ENCODE measurements at regions not wholly inside any gene's neighbourhood (a gene's known extent, or its start where the extent isn't known, plus 50 kb on each side); places are given as distances from the start of the nearest gene placed in this dataset.

DNA sequence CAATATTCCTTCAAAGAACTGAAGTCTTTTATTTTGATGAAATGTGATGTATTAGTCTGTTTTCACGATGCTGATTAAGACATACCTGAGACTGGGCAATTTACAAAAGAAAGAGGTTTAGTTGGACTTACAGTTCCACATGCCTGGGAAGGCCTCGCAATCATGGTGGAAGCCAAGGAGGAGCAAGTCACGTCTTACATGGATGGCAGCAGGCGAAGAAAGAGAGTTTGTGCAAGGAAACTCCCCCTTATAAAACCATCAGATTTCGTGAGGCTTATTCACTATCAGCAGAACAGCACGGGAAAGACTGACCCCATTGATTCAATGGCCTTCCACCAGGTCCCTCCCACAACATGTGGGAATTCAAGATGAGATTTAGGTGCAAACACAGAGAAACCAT lies 750.3 kb upstream of the KCND2 start:
- peaks cover 2% of the 10 kb centered on the region; the same call in 2 of the 3 replicates for H3K9me3 ChIP-seq
- 4% methylated on average over 6 of the region's 6 CpGs for WGBS (ENCODE audit: missing lambda C conversion rate)
- no peaks in the 10 kb centered on the region for H3K4me1 ChIP-seq
- H3K4me3 ChIP-seq, result no peak overlapping the region
- ChIA-PET POLR2A (no interaction called here), CTCF (no interaction called here)
- ATAC-seq, result no peak
- no peak for TF ChIP-seq TFCP2L1 (CRISPR knock-in tag; IDR thresholded peaks at IDR 0.05)
- DNase-seq (ENCODE audit: low read depth in 1 of 2, low spot score in 1 of 2), result peak in 1 of 2 experiments; percentile 1
- H3K27ac ChIP-seq, result no peak overlapping the region
- FAIRE-seq, result no peak
- H3K4me2 ChIP-seq, result no peak overlapping the region

DNA sequence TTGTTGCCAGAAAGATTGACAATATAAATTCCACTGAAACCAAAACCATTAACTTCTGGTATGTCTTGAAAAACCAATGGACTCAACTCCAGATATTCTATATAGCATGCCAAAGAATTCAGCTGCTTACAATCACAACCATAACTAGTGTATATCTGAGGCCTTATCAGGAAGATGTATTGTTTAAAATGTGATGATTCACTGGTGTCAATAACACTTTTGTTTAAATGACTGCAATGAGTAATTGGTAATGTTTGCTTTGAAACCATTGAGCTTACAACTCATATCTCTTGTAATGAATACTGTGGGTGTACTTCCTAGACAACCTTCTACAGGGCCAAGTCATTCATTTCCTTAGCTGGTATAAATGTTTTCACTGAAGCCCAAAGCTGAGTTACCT lies 727.9 kb upstream of the KCND2 start:
- ChIA-PET POLR2A (no interaction called here), CTCF (no interaction called here)
- TF ChIP-seq, protein P1, sequence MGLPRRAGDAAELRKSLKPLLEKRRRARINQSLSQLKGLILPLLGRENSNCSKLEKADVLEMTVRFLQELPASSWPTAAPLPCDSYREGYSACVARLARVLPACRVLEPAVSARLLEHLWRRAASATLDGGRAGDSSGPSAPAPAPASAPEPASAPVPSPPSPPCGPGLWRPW (IDR thresholded peaks at IDR 0.05), result no peak
- TF ChIP-seq TFCP2L1 (CRISPR knock-in tag; IDR thresholded peaks at IDR 0.05) (no peak), ZFP36 (IDR thresholded peaks at IDR 0.05; ENCODE audit: borderline replicate concordance, partially characterized antibody) (no peak), FOSL2 (IDR thresholded peaks at IDR 0.05) (peak; percentile 70), FOSL2 (CRISPR knock-in tag; IDR thresholded peaks at IDR 0.05) (peak; percentile 84), NFE2L2 (conservative IDR thresholded peaks at IDR 0.05; ENCODE audit: low read length) (no peak), GATA3 (IDR thresholded peaks at IDR 0.05; ENCODE audit: borderline replicate concordance) (peak; percentile 94), RARB (CRISPR knock-in tag; IDR thresholded peaks at IDR 0.05) (no peak), CHD2 (IDR thresholded peaks at IDR 0.05; ENCODE audit: low read length, partially characterized antibody) (no peak), JUNB (IDR thresholded peaks at IDR 0.05) (peak; percentile 78)
- TF ChIP-seq, protein P2, sequence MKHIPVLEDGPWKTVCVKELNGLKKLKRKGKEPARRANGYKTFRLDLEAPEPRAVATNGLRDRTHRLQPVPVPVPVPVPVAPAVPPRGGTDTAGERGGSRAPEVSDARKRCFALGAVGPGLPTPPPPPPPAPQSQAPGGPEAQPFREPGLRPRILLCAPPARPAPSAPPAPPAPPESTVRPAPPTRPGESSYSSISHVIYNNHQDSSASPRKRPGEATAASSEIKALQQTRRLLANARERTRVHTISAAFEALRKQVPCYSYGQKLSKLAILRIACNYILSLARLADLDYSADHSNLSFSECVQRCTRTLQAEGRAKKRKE (CRISPR knock-in tag; IDR thresholded peaks at IDR 0.05; ENCODE audit: low read depth), result no peak
- peak; percentile 94 for FAIRE-seq
- H3K9me3 ChIP-seq, result no peaks in the 10 kb centered on the region
- H3K4me2 ChIP-seq, result peak overlapping the region; percentile 40
- ATAC-seq, result peak; percentile 71 to 89
- H3K4me3 ChIP-seq, result no peak overlapping the region
- no peak overlapping the region for H3K27ac ChIP-seq
- peaks cover 13% of the 10 kb centered on the region; the same call in 2 of the 3 replicates for H3K4me1 ChIP-seq
- peak in 1 of 2 experiments; percentile 66 for DNase-seq (ENCODE audit: low read depth in 1 of 2, low spot score in 1 of 2)

DNA sequence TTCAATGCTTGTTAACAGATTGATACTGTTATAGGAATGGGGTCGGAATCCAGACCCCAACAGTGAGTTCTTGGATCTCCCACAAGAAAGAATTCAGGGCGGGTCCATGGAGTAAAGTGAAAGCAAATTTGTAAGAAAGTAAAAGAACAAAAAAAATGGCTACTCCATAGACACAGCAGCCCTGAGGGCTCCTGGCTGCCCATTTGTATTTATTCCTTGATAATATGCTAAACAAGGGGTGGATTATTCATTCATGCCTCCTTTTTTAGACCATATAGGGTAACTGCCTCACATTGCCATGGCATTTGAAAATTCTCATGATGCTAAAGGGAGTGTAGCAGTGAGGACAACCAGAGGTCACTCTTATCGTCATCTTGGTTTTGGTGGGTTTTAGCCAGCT lies 717.2 kb upstream of the KCND2 start:
- no peak overlapping the region for H3K4me2 ChIP-seq
- TF ChIP-seq, protein P2 (CRISPR knock-in tag; IDR thresholded peaks at IDR 0.05; ENCODE audit: low read depth), result no peak
- TF ChIP-seq, protein P3, sequence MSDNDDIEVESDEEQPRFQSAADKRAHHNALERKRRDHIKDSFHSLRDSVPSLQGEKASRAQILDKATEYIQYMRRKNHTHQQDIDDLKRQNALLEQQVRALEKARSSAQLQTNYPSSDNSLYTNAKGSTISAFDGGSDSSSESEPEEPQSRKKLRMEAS (IDR thresholded peaks at IDR 0.05), result no peak
- no peak for TF ChIP-seq FOSB (CRISPR knock-in tag; IDR thresholded peaks at IDR 0.05)
- no peak for TF ChIP-seq RARB (CRISPR knock-in tag; IDR thresholded peaks at IDR 0.05)
- no peak for TF ChIP-seq RFX5 (IDR thresholded peaks at IDR 0.05)
- TF ChIP-seq POLR2AphosphoS2 (conservative IDR thresholded peaks at IDR 0.05; ENCODE audit: low read length), result no peak
- TF ChIP-seq CHD4 (IDR thresholded peaks at IDR 0.05; ENCODE audit: borderline replicate concordance), result no peak
- TF ChIP-seq FOSL2 (IDR thresholded peaks at IDR 0.05), result no peak
- no peak for TF ChIP-seq FOSL2 (CRISPR knock-in tag; IDR thresholded peaks at IDR 0.05)
- TF ChIP-seq, protein P4, sequence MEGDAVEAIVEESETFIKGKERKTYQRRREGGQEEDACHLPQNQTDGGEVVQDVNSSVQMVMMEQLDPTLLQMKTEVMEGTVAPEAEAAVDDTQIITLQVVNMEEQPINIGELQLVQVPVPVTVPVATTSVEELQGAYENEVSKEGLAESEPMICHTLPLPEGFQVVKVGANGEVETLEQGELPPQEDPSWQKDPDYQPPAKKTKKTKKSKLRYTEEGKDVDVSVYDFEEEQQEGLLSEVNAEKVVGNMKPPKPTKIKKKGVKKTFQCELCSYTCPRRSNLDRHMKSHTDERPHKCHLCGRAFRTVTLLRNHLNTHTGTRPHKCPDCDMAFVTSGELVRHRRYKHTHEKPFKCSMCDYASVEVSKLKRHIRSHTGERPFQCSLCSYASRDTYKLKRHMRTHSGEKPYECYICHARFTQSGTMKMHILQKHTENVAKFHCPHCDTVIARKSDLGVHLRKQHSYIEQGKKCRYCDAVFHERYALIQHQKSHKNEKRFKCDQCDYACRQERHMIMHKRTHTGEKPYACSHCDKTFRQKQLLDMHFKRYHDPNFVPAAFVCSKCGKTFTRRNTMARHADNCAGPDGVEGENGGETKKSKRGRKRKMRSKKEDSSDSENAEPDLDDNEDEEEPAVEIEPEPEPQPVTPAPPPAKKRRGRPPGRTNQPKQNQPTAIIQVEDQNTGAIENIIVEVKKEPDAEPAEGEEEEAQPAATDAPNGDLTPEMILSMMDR (IDR thresholded peaks at IDR 0.05), result no peak
- TF ChIP-seq HEYL (CRISPR knock-in tag; IDR thresholded peaks at IDR 0.05), result no peak
- no peak for TF ChIP-seq SMC3 (IDR thresholded peaks at IDR 0.05)
- ChIA-PET POLR2A (no interaction called here), CTCF (no interaction called here)
- H3K9me3 ChIP-seq, result no peaks in the 10 kb centered on the region
- H3K4me1 ChIP-seq, result no peaks in the 10 kb centered on the region
- ATAC-seq (no peak), DNase-seq (ENCODE audit: low read depth in 1 of 2, low spot score in 1 of 2) (no peak), FAIRE-seq (no peak)
- H3K27ac ChIP-seq, result no peak overlapping the region
- 5% methylated on average over 3 of the region's 3 CpGs for WGBS (ENCODE audit: missing lambda C conversion rate)
- no peak overlapping the region for H3K4me3 ChIP-seq
